ENCODE measurements at regions not wholly inside any gene's neighbourhood (a gene's known extent, or its start where the extent isn't known, plus 50 kb on each side); places are given as distances from the start of the nearest gene placed in this dataset.

GRCh38 chr20:22684763-22685443 lies 100.5 kb upstream of the FOXA2 start:
- FAIRE-seq (no peak), DNase-seq (ENCODE audit: extremely low read depth in 1 of 4, low spot score in 3 of 4) (peak; percentile 11 to 37 (median 14)), ATAC-seq (peak; percentile 31; the same call in 1 of the 3 replicates)
- in situ Hi-C loops (cut with MboI) (loop anchor here (5.0 kb wide), 1 partner anchor 343 kb away; no protein-coding TSS in a partner anchor), intact Hi-C loops (cut with micrococcal nuclease) (loop anchor here (1.0 to 10.0 kb wide), 4 partner anchors 98 to 346 kb away; no protein-coding TSS in a partner anchor)
- Histone ChIP-seq H2AFZ (ENCODE audit: low read depth, low read length) (peak overlapping the region; percentile 79), H3K4me2 (ENCODE audit: insufficient read depth, low read length) (no peak overlapping the region; the same call in 1 of the 2 replicates), H3K79me2 (ENCODE audit: control insufficient read depth, insufficient read depth, low read length) (no peaks in the 10 kb centered on the region), H4K20me1 (replicated peaks; ENCODE audit: control insufficient read depth, insufficient read depth, low read length) (no peaks in the 10 kb centered on the region), H3K27ac (ENCODE audit: extremely low read depth, low read depth, low read length) (no peak overlapping the region; the same call in 2 of the 3 replicates), H3K4me1 (replicated peaks in 1 of 2; ENCODE audit: control insufficient read depth in 2 of 2, insufficient read depth in 2 of 2, low read length in 2 of 2) (peaks cover 0 to 7% of the 10 kb centered on the region in 2 experiments; a peak in 1 of 5 replicates), H3K9me3 (replicated peaks; ENCODE audit: control insufficient read depth, insufficient read depth, low read depth, low read length) (no peaks in the 10 kb centered on the region), H3K36me3 (ENCODE audit: control insufficient read depth, insufficient read depth, low read length) (no peaks in the 10 kb centered on the region), H3K4me3 (no peak overlapping the region), H3K9me1 (ENCODE audit: control insufficient read depth, insufficient read depth, low read length) (no peaks in the 10 kb centered on the region), H3K9ac (ENCODE audit: insufficient read depth in 1 of 2, low read depth in 2 of 2, low read length in 2 of 2) (no peak overlapping the region), H3K27me3 (ENCODE audit: control insufficient read depth in 2 of 2, insufficient read depth in 2 of 2, low read length in 2 of 2) (no peaks in the 10 kb centered on the region; a peak in 1 of 5 replicates)
- BruUV-seq (replicated peaks): no TSS peak
- POLR2A ChIA-PET: no interaction called here
- CTCF ChIA-PET (ENCODE audit: low intra/inter-chr PET ratio): interaction anchor here (0.6 to 4.5 kb wide), 7 partner anchors 344 to 876 kb away, joined by 3 to 38 read pairs (median 6); no protein-coding TSS in a partner anchor
- WGBS (ENCODE audit: insufficient coverage, low coverage, missing lambda C conversion rate): 18% methylated on average over 5 of the region's 7 CpGs
- TF ChIP-seq ZNF239 (CRISPR knock-in tag; IDR thresholded peaks at IDR 0.05) (no peak), ZNF699 (CRISPR knock-in tag; IDR thresholded peaks at IDR 0.05; ENCODE audit: insufficient replicate concordance) (no peak), NCOA2 (IDR thresholded peaks at IDR 0.05; ENCODE audit: partially characterized antibody in 2 of 2) (no peak), TEAD1 (CRISPR knock-in tag; IDR thresholded peaks at IDR 0.05) (no peak), MYC (IDR thresholded peaks at IDR 0.05; ENCODE audit: low read depth, low read length) (peak; percentile 11; the same call in 1 of the 2 replicates), MYC (CRISPR knock-in tag; IDR thresholded peaks at IDR 0.05; ENCODE audit: borderline replicate concordance, low read depth) (no peak), YY1 (IDR thresholded peaks at IDR 0.05; ENCODE audit: borderline replicate concordance in 1 of 3, control insufficient read depth in 1 of 3, extremely low read depth in 1 of 3, insufficient read depth in 3 of 3, insufficient read length in 1 of 3, insufficient replicate concordance in 2 of 3, low read depth in 1 of 3, low read length in 2 of 3) (peak in 1 of 3 experiments; percentile 40), HEY1 (CRISPR knock-in tag; IDR thresholded peaks at IDR 0.05; ENCODE audit: borderline replicate concordance) (no peak), CBFB (CRISPR knock-in tag; IDR thresholded peaks at IDR 0.05) (no peak), SAFB (IDR thresholded peaks at IDR 0.05; ENCODE audit: borderline replicate concordance, low read depth, low read length) (no peak), ZSCAN29 (IDR thresholded peaks at IDR 0.05) (no peak), MAFG (tag; conservative IDR thresholded peaks at IDR 0.05) (no peak), NRF1 (conservative IDR thresholded peaks at IDR 0.05 in 1 of 2, IDR thresholded peaks at IDR 0.05 in 1 of 2) (no peak), KDM1A (IDR thresholded peaks at IDR 0.05) (no peak), ZNF592 (IDR thresholded peaks at IDR 0.05) (no peak), KLF16 (IDR thresholded peaks at IDR 0.05) (no peak), NCOA6 (IDR thresholded peaks at IDR 0.05) (no peak), E2F5 (CRISPR knock-in tag; IDR thresholded peaks at IDR 0.05) (no peak)

All from K562 (cell line).